ENCODE measurements at regions not wholly inside any gene's neighbourhood (a gene's known extent, or its start where the extent isn't known, plus 50 kb on each side); places are given as distances from the start of the nearest gene placed in this dataset.
A peak's percentile ranks its signal among the peaks of the same experiment; 100 is the strongest.
"Not testable (repeated sequence)": the region's sequence is repeated elsewhere in the genome, so short reads cannot be mapped to it uniquely, and the experiment has no call there.

DNA sequence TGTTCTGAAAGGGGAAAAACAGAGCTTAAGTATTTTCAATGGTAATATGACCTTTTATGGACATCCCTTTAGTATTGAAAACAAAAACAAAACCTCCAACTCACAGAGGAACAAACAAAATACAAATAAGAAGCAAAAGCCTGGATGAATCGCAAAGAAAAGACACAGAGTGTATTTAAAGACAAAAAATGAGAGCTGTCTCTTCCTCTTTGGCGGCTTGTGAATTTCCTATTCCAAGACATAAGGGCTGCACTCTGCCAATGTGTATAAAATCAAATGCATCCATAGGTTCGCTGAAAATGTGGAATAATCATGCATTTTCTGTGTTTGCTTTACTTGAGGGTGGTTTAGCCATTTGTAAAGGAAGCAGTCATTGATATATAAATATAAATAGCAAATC lies 739.3 kb upstream of the ZNF608 start:
- no peak overlapping the region for H3K9ac ChIP-seq (ENCODE audit: extremely low read depth, low read length, poor library complexity, severe bottlenecking)
- H3K36me3 ChIP-seq (ENCODE audit: control insufficient read depth, insufficient read depth, low read length): no peaks in the 10 kb centered on the region
- TF ChIP-seq, protein P1, sequence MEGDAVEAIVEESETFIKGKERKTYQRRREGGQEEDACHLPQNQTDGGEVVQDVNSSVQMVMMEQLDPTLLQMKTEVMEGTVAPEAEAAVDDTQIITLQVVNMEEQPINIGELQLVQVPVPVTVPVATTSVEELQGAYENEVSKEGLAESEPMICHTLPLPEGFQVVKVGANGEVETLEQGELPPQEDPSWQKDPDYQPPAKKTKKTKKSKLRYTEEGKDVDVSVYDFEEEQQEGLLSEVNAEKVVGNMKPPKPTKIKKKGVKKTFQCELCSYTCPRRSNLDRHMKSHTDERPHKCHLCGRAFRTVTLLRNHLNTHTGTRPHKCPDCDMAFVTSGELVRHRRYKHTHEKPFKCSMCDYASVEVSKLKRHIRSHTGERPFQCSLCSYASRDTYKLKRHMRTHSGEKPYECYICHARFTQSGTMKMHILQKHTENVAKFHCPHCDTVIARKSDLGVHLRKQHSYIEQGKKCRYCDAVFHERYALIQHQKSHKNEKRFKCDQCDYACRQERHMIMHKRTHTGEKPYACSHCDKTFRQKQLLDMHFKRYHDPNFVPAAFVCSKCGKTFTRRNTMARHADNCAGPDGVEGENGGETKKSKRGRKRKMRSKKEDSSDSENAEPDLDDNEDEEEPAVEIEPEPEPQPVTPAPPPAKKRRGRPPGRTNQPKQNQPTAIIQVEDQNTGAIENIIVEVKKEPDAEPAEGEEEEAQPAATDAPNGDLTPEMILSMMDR (conservative IDR thresholded peaks at IDR 0.05): no peak
- H3K9me3 Mint-ChIP-seq: peaks cover 7% of the 10 kb centered on the region
- H3K4me1 Mint-ChIP-seq: peaks cover 47% of the 10 kb centered on the region
- peaks cover 14% of the 10 kb centered on the region for H3K4me1 ChIP-seq (ENCODE audit: control insufficient read depth, insufficient read depth, low read length)
- H3K27me3 ChIP-seq (ENCODE audit: control insufficient read depth, insufficient read depth, low read length, poor library complexity, severe bottlenecking): no peaks in the 10 kb centered on the region
- no peak for DNase-seq
- 80% methylated on average over 3 of the region's 3 CpGs; no CpG with 5 or more reads in 1 of the 2 experiments for WGBS, 2 experiments (ENCODE audit: insufficient coverage in 1 of 2, insufficient read length in 1 of 2)
- H3K4me3 ChIP-seq (ENCODE audit: low read length): no peak overlapping the region
- peak overlapping the region; percentile 32 for H3K27ac Mint-ChIP-seq
- peak overlapping the region; percentile 48 for H3K27ac ChIP-seq (ENCODE audit: low read depth, low read length)
- H3K9me3 ChIP-seq (ENCODE audit: control insufficient read depth, low read length): no peaks in the 10 kb centered on the region
- no peaks in the 10 kb centered on the region for H3K36me3 Mint-ChIP-seq (ENCODE audit: low read depth)
- H3K27me3 Mint-ChIP-seq (ENCODE audit: insufficient read depth): no peaks in the 10 kb centered on the region
- H3K4me3 Mint-ChIP-seq: no peak overlapping the region

DNA sequence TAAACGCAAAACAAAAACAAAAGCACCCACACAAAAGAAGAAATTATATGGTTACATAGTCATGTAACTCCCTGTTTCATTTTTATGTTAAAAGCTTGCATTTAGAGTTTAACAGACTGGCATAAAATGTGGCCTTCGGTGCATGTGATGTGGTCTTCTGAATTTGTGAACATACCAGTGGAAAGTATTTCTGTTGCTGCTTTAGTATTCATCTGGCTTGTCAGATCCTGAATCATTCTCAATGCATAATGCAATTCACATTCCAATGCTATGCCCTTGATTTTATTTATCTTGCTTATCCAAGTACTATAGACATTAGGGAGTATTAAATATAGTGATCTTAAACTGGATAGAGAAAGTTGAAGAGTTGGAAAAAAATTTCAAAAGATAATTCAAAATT lies 740.2 kb upstream of the ZNF608 start:
- no peak overlapping the region for H3K27ac Mint-ChIP-seq

DNA sequence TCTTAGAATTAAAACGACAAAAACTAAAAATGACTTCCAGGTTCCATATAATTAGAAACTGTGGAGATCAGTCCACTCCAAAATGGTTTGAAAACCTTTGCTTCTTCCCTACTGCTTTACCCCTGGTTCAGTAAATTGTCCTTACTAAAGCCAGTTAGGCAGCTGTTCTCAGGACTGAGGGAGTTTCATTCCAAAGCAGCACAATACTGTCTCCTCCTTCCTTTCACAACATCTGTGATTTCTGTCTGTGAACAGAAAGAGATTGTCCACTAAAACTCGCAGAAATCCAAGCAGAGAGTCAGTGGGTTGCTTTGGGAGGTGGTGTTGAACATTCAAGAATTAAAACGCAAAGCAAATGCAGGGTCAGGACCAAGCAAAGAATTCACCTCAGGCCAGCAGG lies 740.8 kb upstream of the ZNF608 start:
- H3K27me3 ChIP-seq (ENCODE audit: control insufficient read depth, insufficient read depth, low read length, poor library complexity, severe bottlenecking): no peaks in the 10 kb centered on the region
- no peaks in the 10 kb centered on the region for H3K9me3 ChIP-seq (ENCODE audit: control insufficient read depth, low read length)
- TF ChIP-seq, protein P1 (conservative IDR thresholded peaks at IDR 0.05): no peak
- Mint-ChIP-seq H3K27ac (no peak overlapping the region), H3K4me3 (no peak overlapping the region), H3K27me3 (ENCODE audit: insufficient read depth) (no peaks in the 10 kb centered on the region), H3K36me3 (ENCODE audit: low read depth) (no peaks in the 10 kb centered on the region), H3K4me1 (peaks cover 34% of the 10 kb centered on the region), H3K9me3 (peaks cover 7% of the 10 kb centered on the region)
- 83 to 86% methylated on average over 2 to 3 of the region's 3 CpGs for WGBS, 2 experiments (ENCODE audit: insufficient coverage in 1 of 2, insufficient read length in 1 of 2)
- no peaks in the 10 kb centered on the region for H3K36me3 ChIP-seq (ENCODE audit: control insufficient read depth, insufficient read depth, low read length)
- peak overlapping the region; percentile 33 for H3K27ac ChIP-seq (ENCODE audit: low read depth, low read length)
- no peak for DNase-seq
- H3K4me1 ChIP-seq (ENCODE audit: control insufficient read depth, insufficient read depth, low read length): peaks cover 11% of the 10 kb centered on the region
- H3K9ac ChIP-seq (ENCODE audit: extremely low read depth, low read length, poor library complexity, severe bottlenecking): no peak overlapping the region
- no peak overlapping the region for H3K4me3 ChIP-seq (ENCODE audit: low read length)

More for the DNA sequence above, 740.2 kb upstream of the ZNF608 start:
- H3K27me3 ChIP-seq (ENCODE audit: control insufficient read depth, insufficient read depth, low read length, poor library complexity, severe bottlenecking): no peaks in the 10 kb centered on the region
- H3K27ac ChIP-seq (ENCODE audit: low read depth, low read length): no peak overlapping the region
- peaks cover 7% of the 10 kb centered on the region for H3K9me3 Mint-ChIP-seq
- H3K4me3 Mint-ChIP-seq: no peak overlapping the region
- no peaks in the 10 kb centered on the region for H3K9me3 ChIP-seq (ENCODE audit: control insufficient read depth, low read length)
- no peak overlapping the region for H3K4me3 ChIP-seq (ENCODE audit: low read length)
- peaks cover 12% of the 10 kb centered on the region for H3K4me1 ChIP-seq (ENCODE audit: control insufficient read depth, insufficient read depth, low read length)
- no peak overlapping the region for H3K9ac ChIP-seq (ENCODE audit: extremely low read depth, low read length, poor library complexity, severe bottlenecking)
- H3K27me3 Mint-ChIP-seq (ENCODE audit: insufficient read depth): no peaks in the 10 kb centered on the region
- TF ChIP-seq, protein P1 (conservative IDR thresholded peaks at IDR 0.05): no peak
- peaks cover 38% of the 10 kb centered on the region for H3K4me1 Mint-ChIP-seq
- no peak for DNase-seq
- H3K36me3 ChIP-seq (ENCODE audit: control insufficient read depth, insufficient read depth, low read length): no peaks in the 10 kb centered on the region
- no peaks in the 10 kb centered on the region for H3K36me3 Mint-ChIP-seq (ENCODE audit: low read depth)
- WGBS, 2 experiments (ENCODE audit: insufficient coverage in 1 of 2, insufficient read length in 1 of 2): 89% methylated on average over 2 of the region's 2 CpGs; no CpG with 5 or more reads in 1 of the 2 experiments

DNA sequence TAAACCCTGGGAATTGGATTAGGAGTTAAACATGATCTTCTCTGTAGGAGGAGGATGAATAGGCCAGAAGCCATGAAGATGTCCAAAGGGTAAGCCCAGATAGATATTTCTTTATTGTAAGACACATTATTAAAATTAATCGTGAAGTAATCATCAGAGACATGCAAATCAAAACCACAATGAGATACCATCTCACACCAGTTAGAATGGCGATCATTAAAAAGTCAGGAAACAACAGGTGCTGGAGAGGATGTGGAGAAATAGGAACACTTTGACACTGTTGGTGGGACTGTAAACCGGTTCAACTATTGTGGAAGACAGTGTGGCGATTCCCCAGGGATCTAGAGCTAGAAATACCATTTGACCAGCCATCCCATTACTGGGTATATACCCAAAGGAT lies 741.2 kb upstream of the ZNF608 start:
- H3K27me3 Mint-ChIP-seq (ENCODE audit: insufficient read depth); H3K9me3 ChIP-seq (ENCODE audit: control insufficient read depth, low read length); H3K9me3 Mint-ChIP-seq; H3K4me3 Mint-ChIP-seq; H3K9ac ChIP-seq (ENCODE audit: extremely low read depth, low read length, poor library complexity, severe bottlenecking); DNase-seq; H3K27ac Mint-ChIP-seq; H3K27me3 ChIP-seq (ENCODE audit: control insufficient read depth, insufficient read depth, low read length, poor library complexity, severe bottlenecking); H3K36me3 Mint-ChIP-seq (ENCODE audit: low read depth); H3K36me3 ChIP-seq (ENCODE audit: control insufficient read depth, insufficient read depth, low read length); H3K4me3 ChIP-seq (ENCODE audit: low read length): not testable (repeated sequence)
- H3K4me1 ChIP-seq (ENCODE audit: control insufficient read depth, insufficient read depth, low read length): peaks cover 11% of the 10 kb centered on the region
- peaks cover 33% of the 10 kb centered on the region for H3K4me1 Mint-ChIP-seq
- WGBS, 2 experiments (ENCODE audit: insufficient coverage in 1 of 2, insufficient read length in 1 of 2): 93 to 100% methylated on average over 1 to 3 of the region's 4 CpGs
- H3K27ac ChIP-seq (ENCODE audit: low read depth, low read length): peak overlapping the region; percentile 33
